ENCODE measurements at regions not wholly inside any gene's neighbourhood (a gene's known extent, or its start where the extent isn't known, plus 50 kb on each side); places are given as distances from the start of the nearest gene placed in this dataset.

GRCh38 chr1:191886977-191887376 lies 271.3 kb upstream of the RGS18 start:
- no peak for DNase-seq

- no peak for DNase-seq
Observed at GRCh38 chr1:191888996-191889622, 269.2 kb upstream of the RGS18 start.

- no peak for DNase-seq
Observed at GRCh38 chr1:191889623-191890003, 268.6 kb upstream of the RGS18 start.

GRCh38 chr1:191890433-191891088 lies 267.7 kb upstream of the RGS18 start:
- no peak for DNase-seq

- DNase-seq: no peak
Observed at GRCh38 chr1:191892716-191893115, 265.5 kb upstream of the RGS18 start.

GRCh38 chr1:191895049-191895448 lies 263.2 kb upstream of the RGS18 start:
- no peak for DNase-seq

- no peak for DNase-seq
Observed at GRCh38 chr1:191895462-191896058, 262.7 kb upstream of the RGS18 start.

- DNase-seq: no peak
Observed at GRCh38 chr1:191897134-191897533, 261.1 kb upstream of the RGS18 start.

- no peak for DNase-seq
Observed at GRCh38 chr1:191901651-191902050, 256.6 kb upstream of the RGS18 start.

- no peak for DNase-seq
Observed at GRCh38 chr1:191904991-191905390, 253.3 kb upstream of the RGS18 start.

GRCh38 chr1:191905781-191906180 lies 252.5 kb upstream of the RGS18 start:
- no peak for DNase-seq

- no peak for DNase-seq
Observed at GRCh38 chr1:191907121-191907520, 251.1 kb upstream of the RGS18 start.

- DNase-seq: no peak
Observed at GRCh38 chr1:191910245-191910644, 248.0 kb upstream of the RGS18 start.

- DNase-seq: no peak
Observed at GRCh38 chr1:191912517-191912916, 245.7 kb upstream of the RGS18 start.

- no peak for DNase-seq
Observed at GRCh38 chr1:191913260-191913977, 244.8 kb upstream of the RGS18 start.

GRCh38 chr1:191929383-191929782 lies 228.9 kb upstream of the RGS18 start:
- DNase-seq: no peak

- DNase-seq: no peak
Observed at GRCh38 chr1:191943684-191944083, 214.6 kb upstream of the RGS18 start.

- no peak for DNase-seq
Observed at GRCh38 chr1:191953526-191953925, 204.7 kb upstream of the RGS18 start.

GRCh38 chr1:191959856-191960255 lies 198.4 kb upstream of the RGS18 start:
- no peak for DNase-seq

GRCh38 chr1:191963286-191963685 lies 195.0 kb upstream of the RGS18 start:
- DNase-seq: no peak

- DNase-seq: no peak
Observed at GRCh38 chr1:191963781-191964455, 194.3 kb upstream of the RGS18 start.

- no peak for DNase-seq
Observed at GRCh38 chr1:191969290-191969689, 189.0 kb upstream of the RGS18 start.

Data from anterior cingulate cortex (tissue), 58 donors.